ENCODE measurements at regions not wholly inside any gene's neighbourhood (a gene's known extent, or its start where the extent isn't known, plus 50 kb on each side); places are given as distances from the start of the nearest gene placed in this dataset.

DNA sequence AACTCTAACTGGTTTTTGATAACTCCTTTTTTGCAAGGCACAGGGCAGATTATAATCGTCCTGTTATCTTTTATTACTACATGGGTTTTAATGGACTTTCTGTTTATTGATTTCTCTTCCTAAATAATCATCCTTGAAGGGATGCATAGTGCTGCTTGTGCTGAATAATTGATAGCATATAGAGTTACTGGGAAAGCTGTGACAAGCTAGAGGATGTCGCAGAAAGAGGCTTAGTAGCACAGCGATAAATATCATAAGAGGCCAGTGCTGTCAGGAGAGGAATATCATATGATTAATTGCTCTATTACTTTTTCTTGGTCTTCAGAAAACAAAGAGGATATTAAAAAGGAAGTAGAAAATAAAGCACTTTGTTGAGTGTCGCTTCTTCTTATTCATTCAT lies 1007.1 kb upstream of the ACO1 start:
- Histone ChIP-seq H3K27me3 (no peaks in the 10 kb centered on the region), H3K4me1 (no peaks in the 10 kb centered on the region), H3K36me3 (no peaks in the 10 kb centered on the region), H3K27ac (no peak overlapping the region), H3K4me3 (no peak overlapping the region), H3K9me3 (no peaks in the 10 kb centered on the region)
- ATAC-seq (no peak), DNase-seq (no peak)
- TF ChIP-seq, protein P1, sequence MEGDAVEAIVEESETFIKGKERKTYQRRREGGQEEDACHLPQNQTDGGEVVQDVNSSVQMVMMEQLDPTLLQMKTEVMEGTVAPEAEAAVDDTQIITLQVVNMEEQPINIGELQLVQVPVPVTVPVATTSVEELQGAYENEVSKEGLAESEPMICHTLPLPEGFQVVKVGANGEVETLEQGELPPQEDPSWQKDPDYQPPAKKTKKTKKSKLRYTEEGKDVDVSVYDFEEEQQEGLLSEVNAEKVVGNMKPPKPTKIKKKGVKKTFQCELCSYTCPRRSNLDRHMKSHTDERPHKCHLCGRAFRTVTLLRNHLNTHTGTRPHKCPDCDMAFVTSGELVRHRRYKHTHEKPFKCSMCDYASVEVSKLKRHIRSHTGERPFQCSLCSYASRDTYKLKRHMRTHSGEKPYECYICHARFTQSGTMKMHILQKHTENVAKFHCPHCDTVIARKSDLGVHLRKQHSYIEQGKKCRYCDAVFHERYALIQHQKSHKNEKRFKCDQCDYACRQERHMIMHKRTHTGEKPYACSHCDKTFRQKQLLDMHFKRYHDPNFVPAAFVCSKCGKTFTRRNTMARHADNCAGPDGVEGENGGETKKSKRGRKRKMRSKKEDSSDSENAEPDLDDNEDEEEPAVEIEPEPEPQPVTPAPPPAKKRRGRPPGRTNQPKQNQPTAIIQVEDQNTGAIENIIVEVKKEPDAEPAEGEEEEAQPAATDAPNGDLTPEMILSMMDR (IDR thresholded peaks at IDR 0.05) = no peak
- intact Hi-C loops (cut with DNase I) = no loop called here

DNA sequence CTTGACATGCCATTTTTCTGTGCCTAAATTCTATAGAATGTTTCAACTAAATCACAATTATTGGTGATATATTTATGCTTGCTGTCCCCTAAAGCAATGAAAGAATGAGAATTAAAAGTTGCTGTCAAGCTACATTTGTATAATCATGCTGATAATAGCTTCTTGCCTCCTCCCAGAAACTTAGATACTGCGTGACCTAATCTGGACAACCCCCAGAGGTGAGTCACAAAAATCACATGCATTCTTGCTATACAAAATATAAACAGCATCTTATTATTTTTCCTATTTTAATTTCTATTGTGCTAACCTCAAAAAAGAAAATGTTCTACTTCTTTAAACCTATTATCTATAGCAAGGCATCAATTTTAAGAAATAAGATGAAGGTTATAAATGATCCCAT lies 995.8 kb upstream of the ACO1 start:
- H3K9me3 ChIP-seq = no peaks in the 10 kb centered on the region
- no peak overlapping the region for H3K27ac ChIP-seq
- no peak overlapping the region for H3K4me3 ChIP-seq
- no peaks in the 10 kb centered on the region for H3K36me3 ChIP-seq
- no peak for ATAC-seq
- DNase-seq = no peak
- no peaks in the 10 kb centered on the region for H3K27me3 ChIP-seq
- intact Hi-C loops (cut with DNase I) = no loop called here
- peaks cover 2% of the 10 kb centered on the region for H3K4me1 ChIP-seq
- TF ChIP-seq, protein P1 (IDR thresholded peaks at IDR 0.05) = no peak

DNA sequence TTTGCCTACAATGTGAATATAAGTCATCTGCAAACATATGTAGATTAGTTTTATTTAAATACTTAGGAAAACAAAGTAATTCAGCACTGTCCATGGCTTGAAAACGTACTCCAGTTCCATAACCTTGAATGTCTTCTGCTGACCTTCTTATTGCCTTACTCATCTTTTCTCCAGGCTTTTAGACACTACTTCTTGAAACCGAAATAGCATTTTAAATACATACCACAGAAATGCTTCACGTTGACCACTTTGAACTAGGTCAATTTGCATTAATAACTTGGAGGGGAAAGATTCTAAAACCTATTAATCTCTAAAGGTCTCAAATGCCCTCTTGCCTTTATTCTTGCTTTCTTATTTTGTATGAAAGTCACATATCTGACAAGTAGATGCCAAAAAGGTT lies 995.4 kb upstream of the ACO1 start:
- intact Hi-C loops (cut with DNase I) = no loop called here
- H3K36me3 ChIP-seq = no peaks in the 10 kb centered on the region
- no peak overlapping the region for H3K4me3 ChIP-seq
- H3K4me1 ChIP-seq = peaks cover 6% of the 10 kb centered on the region
- DNase-seq (no peak), ATAC-seq (no peak)
- TF ChIP-seq, protein P1 (IDR thresholded peaks at IDR 0.05) = no peak
- H3K9me3 ChIP-seq = no peaks in the 10 kb centered on the region
- no peaks in the 10 kb centered on the region for H3K27me3 ChIP-seq
- H3K27ac ChIP-seq = no peak overlapping the region

DNA sequence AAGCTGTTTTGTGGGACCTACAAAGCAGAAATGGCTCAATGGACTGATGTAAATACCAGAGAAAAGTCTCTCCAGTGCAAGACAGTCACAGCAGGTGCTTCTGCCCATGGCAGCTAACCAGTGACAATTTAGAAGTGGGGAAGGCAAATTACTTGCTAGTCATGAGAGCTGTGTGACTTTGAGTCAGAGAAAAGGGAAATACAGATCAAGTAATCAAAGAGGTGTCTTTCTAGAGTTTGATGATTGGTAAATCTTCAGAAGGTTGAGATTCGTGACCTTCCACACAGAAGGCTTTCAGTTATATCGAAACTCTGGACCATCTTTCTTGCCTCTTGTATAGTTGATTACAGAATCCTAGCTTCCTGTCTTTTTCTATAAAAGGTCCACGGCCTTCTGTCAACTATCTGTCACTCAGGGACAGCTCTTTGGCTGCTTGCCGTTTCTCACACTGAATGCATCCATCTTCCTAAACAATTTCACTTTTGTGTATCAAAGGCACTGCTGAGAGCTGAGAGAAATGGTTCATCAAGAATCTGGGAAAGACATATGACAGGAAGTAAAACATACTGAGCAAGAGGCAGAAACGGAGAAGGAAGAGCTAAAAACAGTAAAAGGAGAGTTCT lies 993.9 kb upstream of the ACO1 start:
- no peaks in the 10 kb centered on the region for H3K36me3 ChIP-seq
- H3K4me3 ChIP-seq = no peak overlapping the region
- no peaks in the 10 kb centered on the region for H3K27me3 ChIP-seq
- intact Hi-C loops (cut with DNase I) = no loop called here
- H3K4me1 ChIP-seq = peaks cover 9% of the 10 kb centered on the region
- H3K27ac ChIP-seq = no peak overlapping the region
- TF ChIP-seq, protein P1 (IDR thresholded peaks at IDR 0.05) = no peak
- DNase-seq (no peak), ATAC-seq (no peak)
- no peaks in the 10 kb centered on the region for H3K9me3 ChIP-seq

DNA sequence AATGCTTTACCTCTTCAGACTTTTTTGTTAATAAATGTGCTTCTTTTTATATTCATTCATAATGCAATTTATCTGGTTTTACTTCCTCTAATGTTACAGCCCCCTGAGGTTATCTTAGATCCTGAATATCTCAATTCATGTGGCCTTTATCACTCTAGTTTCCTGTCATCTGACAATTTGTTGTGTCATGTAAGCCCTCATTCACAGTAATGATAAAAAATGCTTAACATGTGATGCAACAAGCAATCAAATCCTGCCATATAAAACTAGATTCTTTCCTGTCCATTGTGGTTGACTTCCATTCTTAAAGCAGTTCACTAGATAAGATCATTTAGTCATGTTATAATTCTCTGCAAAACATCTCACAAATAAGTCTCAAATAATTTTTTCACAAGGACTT lies 991.2 kb upstream of the ACO1 start:
- H3K9me3 ChIP-seq = no peaks in the 10 kb centered on the region
- no peaks in the 10 kb centered on the region for H3K36me3 ChIP-seq
- H3K4me3 ChIP-seq = no peak overlapping the region
- no peak overlapping the region for H3K27ac ChIP-seq
- H3K27me3 ChIP-seq = no peaks in the 10 kb centered on the region
- DNase-seq (no peak), ATAC-seq (no peak)
- intact Hi-C loops (cut with DNase I) = no loop called here
- TF ChIP-seq, protein P1 (IDR thresholded peaks at IDR 0.05) = no peak
- H3K4me1 ChIP-seq = peaks cover 9% of the 10 kb centered on the region

DNA sequence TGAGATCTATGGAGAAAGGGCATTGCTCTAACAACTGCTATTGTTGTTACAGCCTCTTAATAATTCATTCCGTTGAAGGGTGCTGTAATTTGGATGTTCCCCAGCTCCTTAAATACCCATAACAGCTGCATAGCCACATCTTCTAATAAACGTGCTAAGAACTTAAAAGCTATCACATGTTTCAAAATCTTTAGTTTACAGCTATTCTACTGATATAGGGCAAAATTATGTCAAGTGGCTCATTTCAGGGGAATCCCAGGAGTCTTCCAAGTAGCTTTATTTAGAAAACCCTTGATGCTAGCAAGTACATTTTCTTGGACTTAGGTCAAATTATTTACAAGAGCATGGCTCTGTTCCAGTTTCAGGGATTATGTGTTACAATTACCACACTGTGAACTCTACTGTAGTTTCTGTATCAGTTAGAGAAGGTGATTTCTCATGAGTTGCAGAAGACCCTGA lies 990.4 kb upstream of the ACO1 start:
- no peaks in the 10 kb centered on the region for H3K27me3 ChIP-seq
- H3K4me1 ChIP-seq = peaks cover 9% of the 10 kb centered on the region
- H3K9me3 ChIP-seq = no peaks in the 10 kb centered on the region
- DNase-seq (no peak), ATAC-seq (peak; percentile 31)
- no peak overlapping the region for H3K4me3 ChIP-seq
- TF ChIP-seq, protein P1 (IDR thresholded peaks at IDR 0.05) = no peak
- H3K36me3 ChIP-seq = no peaks in the 10 kb centered on the region
- intact Hi-C loops (cut with DNase I) = no loop called here
- no peak overlapping the region for H3K27ac ChIP-seq
